HEK293T (cell line): ENCODE measurements at regions not wholly inside any gene's neighbourhood (a gene's known extent, or its start where the extent isn't known, plus 50 kb on each side); places are given as distances from the start of the nearest gene placed in this dataset.

Source experiments
- CTCF ChIA-PET: fragments of 350-600 bp; formaldehyde crosslinking; extraction: SDS; loops from one replicate; lab custom pipeline; 2021; ENCODE audit warnings: antibody characterized with exemption, inconsistent platforms; lab: Yijun Ruan, JAX
- POLR2A ChIA-PET: fragments of 350-600 bp; formaldehyde crosslinking; extraction: SDS; loops from one replicate; lab custom pipeline; 2020; ENCODE audit warnings: antibody characterized with exemption, inconsistent platforms; lab: Yijun Ruan, JAX
- DNase-seq: peaks from one replicate; pipeline ENCODE4 v3.0.0; 2012; ENCODE audit warnings: mixed read lengths; ENCODE audit errors: extremely low spot score
- ARNT ChIP-seq: fragments of 450-650 bp; IDR thresholded peaks from 2 replicates; pipeline ENCODE4 v1.6.1; 2017; ENCODE audit warnings: mild to moderate bottlenecking
- BHLHE40 ChIP-seq: fragments of 450-650 bp; IDR thresholded peaks from 2 replicates; pipeline ENCODE4 v1.6.1; 2016; ENCODE audit warnings: mild to moderate bottlenecking, moderate library complexity, borderline replicate concordance
- CTBP1 ChIP-seq: fragments of 450-650 bp; IDR thresholded peaks from 2 replicates; pipeline ENCODE4 v1.6.1; 2016; ENCODE audit warnings: borderline replicate concordance
- ELF4 ChIP-seq: fragments of 450-650 bp; IDR thresholded peaks from 2 replicates; pipeline ENCODE4 v1.6.1; 2017; ENCODE audit warnings: antibody characterized with exemption
- FOXA1 ChIP-seq: fragments of 450-650 bp; IDR thresholded peaks from 2 replicates; pipeline ENCODE4 v1.6.1; 2016; ENCODE audit warnings: mild to moderate bottlenecking
- FOXK2 ChIP-seq: fragments of 450-650 bp; IDR thresholded peaks from 2 replicates; pipeline ENCODE4 v1.6.1; 2016; ENCODE audit warnings: mild to moderate bottlenecking
- FOXM1 ChIP-seq: fragments of 450-650 bp; IDR thresholded peaks from 2 replicates; pipeline ENCODE4 v1.6.1; 2017; ENCODE audit warnings: mild to moderate bottlenecking, borderline replicate concordance
- HDGF ChIP-seq: fragments of 450-650 bp; IDR thresholded peaks from 2 replicates; pipeline ENCODE4 v1.6.1; 2017; ENCODE audit warnings: antibody characterized with exemption, borderline replicate concordance
- L3MBTL2 ChIP-seq: fragments of 450-650 bp; conservative IDR thresholded peaks from 2 replicates; pipeline ENCODE4 v1.6.1; 2016; ENCODE audit warnings: mild to moderate bottlenecking
- LEF1 ChIP-seq: fragments of 450-650 bp; IDR thresholded peaks from 2 replicates; pipeline ENCODE4 v1.6.1; 2017; ENCODE audit warnings: mild to moderate bottlenecking, borderline replicate concordance
- NFRKB ChIP-seq: fragments of 450-650 bp; IDR thresholded peaks from 2 replicates; pipeline ENCODE4 v1.6.1; 2016; ENCODE audit warnings: mild to moderate bottlenecking, moderate library complexity
- PKNOX1 ChIP-seq: fragments of 450-650 bp; IDR thresholded peaks from 2 replicates; pipeline ENCODE4 v1.6.1; 2016
- SP1 ChIP-seq: fragments of 450-650 bp; IDR thresholded peaks from 2 replicates; pipeline ENCODE4 v1.6.1; 2017
- SUZ12 ChIP-seq: fragments of 450-650 bp; IDR thresholded peaks from 2 replicates; pipeline ENCODE4 v1.6.1; 2016; ENCODE audit warnings: mild to moderate bottlenecking
- TARDBP ChIP-seq: fragments of 450-650 bp; IDR thresholded peaks from 2 replicates; pipeline ENCODE4 v1.6.1; 2016
- ZNF384 ChIP-seq: fragments of 450-650 bp; IDR thresholded peaks from 2 replicates; pipeline ENCODE4 v1.6.1; 2016

DNA sequence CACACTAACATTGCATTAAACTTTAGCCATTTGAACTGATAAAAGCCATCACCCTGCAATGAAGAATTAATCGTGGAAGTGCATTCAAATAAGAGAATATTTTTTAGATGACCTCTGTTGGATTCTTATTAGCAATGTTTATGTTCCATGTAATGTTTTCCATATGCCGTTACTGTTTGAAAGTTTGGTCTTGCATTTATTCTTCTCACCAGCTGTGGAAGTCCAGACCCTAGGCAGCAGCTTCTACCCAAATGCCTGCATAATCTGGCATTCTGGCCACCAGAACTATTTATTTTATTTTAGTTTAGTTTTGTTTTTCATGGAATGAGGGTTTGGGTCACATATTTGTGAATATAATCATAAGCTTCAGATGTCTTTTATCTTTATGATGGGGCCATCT lies 140.4 kb downstream of the SAMD5 start:
- DNase-seq = no peak
- POLR2A ChIA-PET = no interaction called here
- TF ChIP-seq LEF1 (no peak), ARNT (no peak), SP1 (no peak), FOXA1 (no peak), HDGF (no peak), ZNF384 (no peak), CTBP1 (no peak), TARDBP (no peak)
- CTCF ChIA-PET = no interaction called here

DNA sequence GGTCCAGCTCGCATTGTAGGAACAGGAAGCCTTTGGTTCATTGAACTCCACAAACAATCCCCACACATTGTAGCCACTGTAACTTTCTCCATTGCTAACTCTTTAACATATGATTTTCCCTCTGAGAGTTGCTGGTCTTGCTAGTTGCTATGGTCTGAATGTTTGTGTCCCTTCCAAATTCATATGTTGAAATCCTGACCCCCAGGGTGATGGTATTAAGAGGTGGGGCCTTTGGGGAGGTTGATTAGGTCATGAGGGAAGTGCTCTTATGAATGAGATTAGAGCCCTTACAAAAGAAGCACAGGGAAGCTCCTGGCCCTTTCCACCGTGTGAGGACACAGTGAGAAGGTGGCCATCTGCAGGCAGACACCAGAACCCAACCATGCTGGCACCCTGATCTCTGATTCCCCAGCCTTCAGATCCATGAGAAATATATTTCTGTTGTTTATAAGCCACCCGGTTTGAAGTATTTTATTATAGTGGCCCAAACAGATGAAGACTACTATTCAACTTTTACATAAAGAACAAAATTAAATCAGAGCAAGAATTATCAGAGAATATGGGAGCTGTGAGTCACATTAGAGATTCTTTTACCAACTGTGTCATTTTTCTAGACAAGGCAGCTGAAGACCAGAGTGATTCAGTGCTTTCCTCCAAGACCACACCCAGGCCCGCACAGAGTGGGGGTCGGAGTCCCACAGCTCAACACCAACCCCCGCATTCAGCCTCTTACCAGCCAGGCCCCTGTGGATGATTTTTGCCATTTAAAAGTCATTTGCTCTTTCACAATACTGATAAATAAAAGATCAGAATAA lies 143.0 kb downstream of the SAMD5 start:
- CTCF ChIA-PET = no interaction called here
- DNase-seq = no peak
- POLR2A ChIA-PET = no interaction called here
- TF ChIP-seq SUZ12 = no peak
- TF ChIP-seq ZNF384 = no peak
- no peak for TF ChIP-seq L3MBTL2
- TF ChIP-seq ARNT = no peak
- no peak for TF ChIP-seq FOXK2
- TF ChIP-seq CTBP1 = no peak
- TF ChIP-seq FOXM1 = no peak
- no peak for TF ChIP-seq BHLHE40
- TF ChIP-seq ELF4 = no peak
- no peak for TF ChIP-seq TARDBP
- TF ChIP-seq SP1 = no peak
- no peak for TF ChIP-seq PKNOX1

GRCh38 chr6:147653631-147654030 lies 145.1 kb downstream of the SAMD5 start:
- no peak for DNase-seq
- POLR2A ChIA-PET = no interaction called here
- CTCF ChIA-PET = interaction anchor here (0.7 kb wide), 1 partner anchor 64 kb away, joined by 3 read pairs; no protein-coding TSS in a partner anchor
- TF ChIP-seq FOXK2 (no peak), ARNT (no peak), CTBP1 (no peak)

- CTCF ChIA-PET = interaction anchor here (0.7 kb wide), 1 partner anchor 64 kb away, joined by 3 read pairs; no protein-coding TSS in a partner anchor
- POLR2A ChIA-PET = no interaction called here
- no peak for DNase-seq
- no peak for TF ChIP-seq HDGF
- no peak for TF ChIP-seq TARDBP
- no peak for TF ChIP-seq NFRKB
- no peak for TF ChIP-seq BHLHE40
- no peak for TF ChIP-seq SUZ12
- no peak for TF ChIP-seq ELF4
- no peak for TF ChIP-seq FOXM1
- TF ChIP-seq FOXA1 = no peak
- TF ChIP-seq L3MBTL2 = no peak
- no peak for TF ChIP-seq PKNOX1
- no peak for TF ChIP-seq CTBP1
- TF ChIP-seq FOXK2 = no peak
- TF ChIP-seq ZNF384 = no peak
- TF ChIP-seq ARNT = no peak
Observed at GRCh38 chr6:147654103-147654845, 145.8 kb downstream of the SAMD5 start.

- TF ChIP-seq SUZ12 (no peak), TARDBP (no peak), FOXM1 (no peak), ZNF384 (no peak), SP1 (no peak), FOXK2 (no peak), LEF1 (no peak)
- no peak for DNase-seq
- POLR2A ChIA-PET = no interaction called here
- CTCF ChIA-PET = no interaction called here
Observed at GRCh38 chr6:147660334-147661311, 152.1 kb downstream of the SAMD5 start.

DNA sequence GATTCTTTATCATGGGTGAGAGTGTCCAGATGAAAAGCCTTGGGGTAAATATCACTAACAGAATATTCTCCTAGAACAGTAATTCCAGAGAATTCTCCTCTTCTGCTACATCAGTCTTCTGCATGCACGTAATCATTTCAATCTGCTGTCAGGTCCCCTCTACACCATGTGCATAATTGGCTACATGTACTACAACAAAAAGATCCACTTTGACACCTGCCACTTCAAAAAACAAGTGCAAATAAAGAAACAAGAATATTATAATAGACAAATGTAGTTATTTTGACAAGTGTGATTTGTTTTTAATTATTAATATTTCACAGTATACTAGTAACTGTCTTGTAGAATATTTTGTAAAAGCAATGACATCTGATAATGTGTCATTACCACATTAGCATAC lies 154.2 kb downstream of the SAMD5 start:
- TF ChIP-seq HDGF (no peak), LEF1 (no peak), FOXM1 (no peak), FOXA1 (no peak), CTBP1 (no peak), BHLHE40 (no peak), L3MBTL2 (no peak), FOXK2 (no peak), SP1 (no peak)
- DNase-seq = no peak
- ChIA-PET POLR2A (no interaction called here), CTCF (no interaction called here)
